HEK293 (cell line): ENCODE measurements at regions not wholly inside any gene's neighbourhood (a gene's known extent, or its start where the extent isn't known, plus 50 kb on each side); places are given as distances from the start of the nearest gene placed in this dataset.

Experiments
- CTCF ChIA-PET: fragments of 350-600 bp; formaldehyde crosslinking; extraction: SDS; loops from one replicate; lab custom pipeline; 2021; ENCODE audit warnings: antibody characterized with exemption; lab: Yijun Ruan, JAX
- POLR2A ChIA-PET: fragments of 300-600 bp; formaldehyde crosslinking; extraction: SDS; loops from one replicate; lab custom pipeline; 2020; ENCODE audit warnings: antibody characterized with exemption, inconsistent platforms; lab: Yijun Ruan, JAX
- H3K27ac ChIP-seq: fragments of 200-500 bp; sonication (Bioruptor generic); 2 replicates; pipeline ENCODE4 v1.5.1; 2014; ENCODE audit warnings: low read depth, low read length, control low read depth, inconsistent platforms; ENCODE audit errors: extremely low read depth
- H3K36me3 ChIP-seq, 2 experiments: fragments of 200-500 bp in 1 of 2; sonication (Bioruptor generic) in 1 of 2; 1 replicate in 1 of 2; 2 replicates in 1 of 2; pipeline ENCODE4 v1.5.1; 2014 to 2017; ENCODE audit warnings: inconsistent platforms in 2 of 2, low read length in 2 of 2; ENCODE audit not compliant: control insufficient read depth in 2 of 2, insufficient read depth in 1 of 2
- H3K4me1 ChIP-seq: fragments of 200-500 bp; sonication (Bioruptor generic); 2 replicates; pipeline ENCODE4 v1.5.1; 2014; ENCODE audit warnings: mild to moderate bottlenecking, low read length, inconsistent platforms; ENCODE audit not compliant: control insufficient read depth, insufficient read depth
- H3K4me3 ChIP-seq: 2 replicates; pipeline ENCODE4 v1.5.1; 2011; ENCODE audit warnings: low read depth, mild to moderate bottlenecking, control low read depth, low read length, moderate library complexity
- H3K9me3 ChIP-seq: fragments of 200-500 bp; sonication (Bioruptor generic); 2 replicates; pipeline ENCODE4 v1.5.1; 2014; ENCODE audit warnings: low read depth, low read length, inconsistent platforms; ENCODE audit not compliant: control insufficient read depth, insufficient read depth
- FEZF1 ChIP-seq: fragments of 450-650 bp; formaldehyde crosslinking; IDR thresholded peaks from 2 replicates; pipeline ENCODE4 v1.5.1; 2016; ENCODE audit warnings: missing biosample characterization, missing genetic modification characterization
- GLI4 ChIP-seq: fragments of 450-650 bp; formaldehyde crosslinking; IDR thresholded peaks from 2 replicates; pipeline ENCODE4 v1.5.1; 2016; ENCODE audit warnings: missing biosample characterization, missing genetic modification characterization
- INSM2 ChIP-seq: fragments of 450-650 bp; formaldehyde crosslinking; IDR thresholded peaks from 2 replicates; pipeline ENCODE4 v1.5.1; 2016; ENCODE audit warnings: missing biosample characterization, missing genetic modification characterization
- KLF9 ChIP-seq: fragments of 450-650 bp; formaldehyde crosslinking; IDR thresholded peaks from 2 replicates; pipeline ENCODE4 v1.5.1; 2016; ENCODE audit warnings: missing biosample characterization, missing genetic modification characterization, low read depth
- SCRT2 ChIP-seq: fragments of 450-650 bp; formaldehyde crosslinking; IDR thresholded peaks from 2 replicates; pipeline ENCODE4 v1.5.1; 2016; ENCODE audit warnings: missing biosample characterization, missing genetic modification characterization
- TRIM28 ChIP-seq: IDR thresholded peaks from 2 replicates; pipeline ENCODE4 v1.6.1; 2011; ENCODE audit warnings: low read length, control low read depth, borderline replicate concordance
- TSHZ1 ChIP-seq: fragments of 450-650 bp; formaldehyde crosslinking; IDR thresholded peaks from 2 replicates; pipeline ENCODE4 v1.5.1; 2016; ENCODE audit warnings: missing biosample characterization, missing genetic modification characterization, borderline replicate concordance
- ZBTB10 ChIP-seq: fragments of 450-650 bp; formaldehyde crosslinking; IDR thresholded peaks from 2 replicates; pipeline ENCODE4 v1.5.1; 2016; ENCODE audit warnings: missing biosample characterization, missing genetic modification characterization
- ZBTB44 ChIP-seq: fragments of 450-650 bp; IDR thresholded peaks from 2 replicates; pipeline ENCODE4 v1.5.1; 2018; ENCODE audit warnings: missing biosample characterization, mild to moderate bottlenecking, missing genetic modification characterization
- ZFHX2 ChIP-seq: fragments of 450-650 bp; formaldehyde crosslinking; conservative IDR thresholded peaks from 2 replicates; pipeline ENCODE4 v1.5.1; 2016; ENCODE audit warnings: missing biosample characterization, missing genetic modification characterization
- ZNF19 ChIP-seq: fragments of 450-650 bp; formaldehyde crosslinking; IDR thresholded peaks from 2 replicates; pipeline ENCODE4; 2016; ENCODE audit warnings: missing biosample characterization, missing genetic modification characterization, low read depth
- ZNF2 ChIP-seq: fragments of 450-650 bp; formaldehyde crosslinking; IDR thresholded peaks from 2 replicates; pipeline ENCODE4 v1.5.1; 2016; ENCODE audit warnings: missing biosample characterization, missing genetic modification characterization
- ZNF26 ChIP-seq: fragments of 450-650 bp; formaldehyde crosslinking; IDR thresholded peaks from 2 replicates; pipeline ENCODE4 v1.5.1; 2016; ENCODE audit warnings: missing biosample characterization, missing genetic modification characterization
- ZNF394 ChIP-seq: fragments of 450-650 bp; formaldehyde crosslinking; IDR thresholded peaks from 2 replicates; pipeline ENCODE4 v1.5.1; 2016; ENCODE audit warnings: missing biosample characterization, missing genetic modification characterization, mild to moderate bottlenecking, moderate library complexity, borderline replicate concordance
- ZNF423 ChIP-seq: fragments of 450-650 bp; formaldehyde crosslinking; IDR thresholded peaks from 2 replicates; pipeline ENCODE4 v1.5.1; 2016; ENCODE audit warnings: missing biosample characterization, missing genetic modification characterization
- ZNF426 ChIP-seq: fragments of 450-650 bp; formaldehyde crosslinking; IDR thresholded peaks from 2 replicates; pipeline ENCODE4 v1.5.1; 2017; ENCODE audit warnings: missing biosample characterization, missing genetic modification characterization, mild to moderate bottlenecking, inconsistent platforms, moderate library complexity
- ZNF639 ChIP-seq: fragments of 450-650 bp; formaldehyde crosslinking; IDR thresholded peaks from 2 replicates; pipeline ENCODE4 v1.5.1; 2016; ENCODE audit warnings: missing biosample characterization, missing genetic modification characterization
- ZNF792 ChIP-seq: fragments of 450-650 bp; formaldehyde crosslinking; IDR thresholded peaks from 2 replicates; pipeline ENCODE4 v1.5.1; 2016; ENCODE audit warnings: missing biosample characterization, missing genetic modification characterization
- ZSCAN18 ChIP-seq: fragments of 450-650 bp; formaldehyde crosslinking; IDR thresholded peaks from 2 replicates; pipeline ENCODE4 v1.5.1; 2016; ENCODE audit warnings: missing biosample characterization, missing genetic modification characterization
- ZSCAN4 ChIP-seq: fragments of 450-650 bp; formaldehyde crosslinking; IDR thresholded peaks from 2 replicates; pipeline ENCODE4 v1.5.1; 2017; ENCODE audit warnings: missing biosample characterization, missing genetic modification characterization

GRCh38 chr18:32851936-32852335 is 79.1 kb upstream of the KLHL14 start:
- Histone ChIP-seq H3K36me3 (no peaks in the 10 kb centered on the region), H3K27ac (no peak overlapping the region), H3K4me3 (no peak overlapping the region), H3K9me3 (no peaks in the 10 kb centered on the region), H3K4me1 (no peaks in the 10 kb centered on the region)
- ChIA-PET CTCF (no interaction called here), POLR2A (no interaction called here)
- TF ChIP-seq ZSCAN4, result no peak
- TF ChIP-seq ZNF426, result no peak
- TF ChIP-seq ZNF19 (tag by site-specific recombination), result no peak
- no peak for TF ChIP-seq GLI4
- TF ChIP-seq ZNF394 (tag by site-specific recombination), result no peak
- no peak for TF ChIP-seq ZBTB44
- no peak for TF ChIP-seq ZNF423
- no peak for TF ChIP-seq ZNF26 (tag by site-specific recombination)
- TF ChIP-seq ZNF2 (tag by site-specific recombination), result no peak
- TF ChIP-seq TRIM28, result no peak
- TF ChIP-seq KLF9, result no peak
- TF ChIP-seq ZNF792 (tag by site-specific recombination), result no peak
- no peak for TF ChIP-seq ZBTB10 (tag by site-specific recombination)
- TF ChIP-seq SCRT2 (tag by site-specific recombination), result no peak
- no peak for TF ChIP-seq ZNF639
- no peak for TF ChIP-seq FEZF1 (tag by site-specific recombination)
- no peak for TF ChIP-seq ZFHX2 (tag by site-specific recombination)
- no peak for TF ChIP-seq ZSCAN18
- TF ChIP-seq INSM2 (tag by site-specific recombination), result no peak
- TF ChIP-seq TSHZ1 (tag by site-specific recombination), result no peak
